ENCODE measurements at regions not wholly inside any gene's neighbourhood (a gene's known extent, or its start where the extent isn't known, plus 50 kb on each side); places are given as distances from the start of the nearest gene placed in this dataset.
"Not testable (repeated sequence)": the region's sequence is repeated elsewhere in the genome, so short reads cannot be mapped to it uniquely, and the experiment has no call there.

DNA sequence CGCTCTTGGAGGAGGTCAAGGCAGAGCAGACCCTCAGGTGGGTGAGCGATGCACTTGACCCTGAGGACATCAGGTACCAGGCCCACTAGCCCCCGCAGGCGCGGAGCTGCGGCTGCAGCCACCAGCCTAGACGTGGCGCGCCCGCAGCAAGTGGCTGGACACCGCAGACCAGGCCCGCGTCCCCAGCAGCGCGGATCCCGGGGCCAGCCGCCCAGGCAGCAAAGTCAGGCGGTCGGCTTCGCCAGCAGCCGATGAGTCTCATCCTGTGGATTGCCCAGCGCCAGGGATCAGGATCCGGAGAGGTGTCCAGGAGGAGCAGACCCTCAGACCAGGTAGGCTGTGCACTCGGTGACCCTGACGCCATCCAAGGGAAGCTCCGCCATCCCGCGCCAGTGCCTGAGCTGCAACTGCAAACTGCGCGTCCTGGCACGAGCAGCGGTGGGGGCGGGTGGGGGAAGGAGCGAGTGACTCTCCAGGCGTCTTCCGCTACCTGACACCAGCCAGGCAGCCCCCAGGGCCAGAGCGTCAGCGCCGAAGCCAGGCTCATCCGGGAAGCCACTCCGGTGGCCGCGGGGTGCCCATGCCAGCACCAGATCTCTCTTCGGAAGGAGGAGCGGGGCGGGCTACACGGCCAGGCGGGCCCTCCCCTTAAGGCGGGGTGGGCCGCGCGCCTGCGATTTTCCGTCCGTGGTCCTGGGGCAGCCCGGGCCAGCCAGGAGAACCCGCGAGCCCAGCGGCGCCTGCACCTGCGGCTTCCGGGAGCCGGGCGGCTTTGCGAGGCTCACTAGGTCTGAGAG, 92.6 kb upstream of the THOC3 start:
- FAIRE-seq, result not testable (repeated sequence)

DNA sequence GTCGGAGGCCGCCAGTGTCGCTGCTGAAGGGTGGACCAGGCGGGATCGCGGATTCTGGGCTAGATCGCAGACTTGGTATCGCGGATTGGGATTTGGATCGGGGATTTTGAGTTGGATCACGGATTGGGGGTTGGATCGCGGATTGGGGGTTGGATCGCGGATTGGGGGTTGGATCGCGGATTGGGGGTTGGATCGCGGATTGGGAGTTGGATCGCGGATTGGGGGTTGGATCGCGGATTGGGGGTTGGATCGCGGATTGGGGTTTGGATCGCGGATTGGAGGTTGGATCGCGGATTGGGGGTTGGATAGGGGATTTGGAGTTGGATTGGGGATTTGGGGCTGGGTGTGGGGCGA, 93.1 kb upstream of the THOC3 start:
- FAIRE-seq, result not testable (repeated sequence)

GRCh38 chr5:176061660-176062059, 93.5 kb upstream of the THOC3 start:
- not testable (repeated sequence) for FAIRE-seq

GRCh38 chr5:176066262-176066945, 98.3 kb upstream of the THOC3 start:
- FAIRE-seq, result peak; percentile 32

GRCh38 chr5:176067162-176067561, 99.0 kb upstream of the THOC3 start:
- not testable (repeated sequence) for FAIRE-seq

DNA sequence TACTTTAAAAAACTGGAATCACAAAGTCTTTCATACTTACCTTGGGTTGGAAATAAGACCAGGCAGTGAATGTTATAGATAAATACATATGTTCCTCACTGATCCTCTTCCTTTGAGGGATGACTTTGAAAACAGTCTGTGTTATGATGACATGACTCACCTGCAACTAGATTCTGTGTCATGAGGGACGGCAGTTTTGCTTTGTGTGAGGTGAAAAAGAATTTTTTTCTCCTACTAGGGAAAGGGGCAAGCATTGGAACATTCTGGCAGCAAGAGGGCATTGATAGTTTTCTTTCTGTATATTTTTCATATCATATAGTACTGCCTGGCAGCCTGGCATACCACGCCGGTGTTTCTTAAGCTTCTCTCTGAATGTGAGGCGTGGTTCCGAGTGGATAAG, 99.8 kb upstream of the THOC3 start:
- not testable (repeated sequence) for FAIRE-seq

- FAIRE-seq, result not testable (repeated sequence)
Measured at GRCh38 chr5:176073996-176074571, 106.0 kb upstream of the THOC3 start.

DNA sequence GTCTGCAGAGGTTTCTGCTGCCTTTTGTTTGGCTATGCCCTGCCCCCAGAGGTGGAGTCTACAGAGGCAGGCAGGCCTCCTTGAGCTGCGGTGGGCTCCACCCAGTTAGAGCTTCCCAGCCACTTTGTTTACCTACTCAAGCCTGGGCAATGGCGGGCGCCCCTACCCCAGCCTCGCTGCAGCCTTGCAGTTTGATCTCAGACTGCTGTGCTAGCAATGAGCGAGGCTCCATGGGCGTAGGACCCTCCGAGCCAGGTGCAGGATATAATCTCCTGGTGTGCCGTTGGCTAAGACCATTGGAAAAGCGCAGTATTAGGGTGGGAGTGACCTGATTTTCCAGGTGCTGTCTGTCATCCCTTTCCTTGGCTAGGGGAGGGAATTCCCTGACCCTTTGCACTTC, 115.6 kb upstream of the THOC3 start:
- not testable (repeated sequence) for FAIRE-seq

GRCh38 chr5:176103083-176103482, 135.0 kb upstream of the THOC3 start:
- FAIRE-seq, result not testable (repeated sequence)

GRCh38 chr5:176112888-176113287, 125.3 kb upstream of the SIMC1 start:
- FAIRE-seq, result not testable (repeated sequence)

- FAIRE-seq, result not testable (repeated sequence)
Measured at GRCh38 chr5:176113673-176114335, 124.4 kb upstream of the SIMC1 start.

GRCh38 chr5:176114825-176115224, 123.4 kb upstream of the SIMC1 start:
- not testable (repeated sequence) for FAIRE-seq

- FAIRE-seq, result not testable (repeated sequence)
Measured at GRCh38 chr5:176117699-176118238, 120.5 kb upstream of the SIMC1 start.

- not testable (repeated sequence) for FAIRE-seq
Measured at GRCh38 chr5:176122361-176122760, 115.9 kb upstream of the SIMC1 start.

DNA sequence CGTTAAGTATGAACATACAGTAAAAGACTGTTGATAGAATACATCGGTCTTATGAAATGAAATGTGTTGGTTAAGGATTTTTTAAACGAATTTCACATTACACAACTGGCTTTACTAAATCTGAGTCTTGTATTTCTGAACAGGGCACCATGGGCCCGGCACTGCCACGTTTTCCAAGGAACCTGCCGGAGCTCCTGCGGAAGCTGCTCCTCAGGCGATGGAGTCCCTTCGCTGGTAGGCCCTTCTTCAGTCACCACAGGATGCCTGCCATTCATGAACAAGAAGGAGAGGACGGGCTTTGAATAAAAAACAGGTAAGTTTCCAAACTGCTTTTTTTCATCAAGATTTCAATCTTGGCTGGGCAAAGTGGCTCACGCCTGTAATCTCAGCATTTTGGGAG, 114.1 kb upstream of the SIMC1 start:
- not testable (repeated sequence) for FAIRE-seq

GRCh38 chr5:176131771-176132170, 106.5 kb upstream of the SIMC1 start:
- FAIRE-seq, result no peak

DNA sequence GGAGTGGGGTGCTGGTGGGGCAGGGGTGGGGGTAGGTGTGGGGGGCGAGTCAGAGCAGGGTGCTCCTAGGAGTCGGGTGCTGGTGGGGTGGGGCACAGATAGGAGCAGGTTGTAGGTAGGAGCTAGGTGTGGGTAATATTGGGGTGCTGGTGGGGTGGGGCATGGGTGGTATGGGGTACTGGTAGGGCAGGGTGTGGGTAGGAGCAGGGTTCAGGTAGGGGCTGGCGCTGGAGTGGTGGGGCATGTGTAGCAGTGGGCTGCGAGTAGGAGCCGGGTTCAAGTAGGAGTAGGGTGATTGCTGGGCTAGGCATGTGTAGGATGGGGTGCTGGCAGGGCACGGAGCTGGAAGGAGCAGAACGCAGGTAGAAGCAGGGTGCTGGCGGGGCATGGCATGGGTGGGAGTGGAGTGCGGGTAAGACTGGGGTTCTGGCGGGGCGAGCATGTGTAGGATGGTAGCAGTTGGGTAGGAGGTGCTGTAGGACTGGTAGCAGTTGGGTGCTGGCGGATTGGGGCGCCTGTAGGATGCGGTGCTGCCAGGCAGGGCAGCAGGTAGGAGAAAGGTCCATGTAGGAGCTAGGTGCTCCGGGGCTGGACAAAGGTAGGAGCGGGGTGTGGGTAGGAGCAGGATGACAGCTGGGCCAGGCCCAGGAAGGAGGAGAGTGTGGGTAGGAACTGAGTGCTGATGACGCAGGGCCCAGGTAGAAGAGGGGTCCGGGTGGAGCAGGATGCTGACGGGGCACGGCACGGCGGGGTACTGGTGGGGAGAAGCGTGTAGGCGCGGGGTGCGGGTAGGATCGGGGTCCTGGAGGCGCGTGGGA, 105.5 kb upstream of the SIMC1 start:
- FAIRE-seq, result no peak

DNA sequence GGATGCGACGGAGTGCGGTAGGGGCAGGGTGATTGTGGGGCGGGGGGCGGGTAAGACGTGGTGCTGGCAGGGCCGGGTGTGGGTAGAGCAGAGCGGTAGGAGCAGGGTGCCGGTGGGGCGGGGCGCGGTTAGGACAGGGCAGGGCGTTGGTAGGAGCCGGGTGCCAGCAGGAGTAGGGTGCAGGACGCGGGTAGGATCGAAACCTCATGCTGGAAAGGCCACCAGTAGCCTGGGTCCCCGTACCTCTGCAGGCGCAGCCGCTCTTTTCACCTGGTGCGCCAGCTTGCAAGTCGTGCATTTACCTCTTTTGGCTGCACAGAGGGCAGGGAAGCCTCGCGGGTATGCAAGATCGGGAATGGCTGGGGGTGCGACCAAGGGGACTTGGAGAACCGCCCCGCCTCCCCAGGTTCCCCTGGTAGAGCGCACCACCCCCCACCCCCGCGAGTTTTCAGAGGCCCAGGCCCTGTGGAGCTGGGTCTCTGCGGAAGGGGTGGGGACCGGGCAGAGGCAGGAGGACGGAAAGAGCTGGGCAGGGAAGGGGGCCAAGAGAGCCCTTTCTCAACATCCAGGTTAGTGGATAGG, 104.8 kb upstream of the SIMC1 start:
- FAIRE-seq, result no peak

- no peak for FAIRE-seq
Measured at GRCh38 chr5:176133877-176134276, 104.3 kb upstream of the SIMC1 start.

- FAIRE-seq, result no peak
Measured at GRCh38 chr5:176134529-176135223, 103.5 kb upstream of the SIMC1 start.

DNA sequence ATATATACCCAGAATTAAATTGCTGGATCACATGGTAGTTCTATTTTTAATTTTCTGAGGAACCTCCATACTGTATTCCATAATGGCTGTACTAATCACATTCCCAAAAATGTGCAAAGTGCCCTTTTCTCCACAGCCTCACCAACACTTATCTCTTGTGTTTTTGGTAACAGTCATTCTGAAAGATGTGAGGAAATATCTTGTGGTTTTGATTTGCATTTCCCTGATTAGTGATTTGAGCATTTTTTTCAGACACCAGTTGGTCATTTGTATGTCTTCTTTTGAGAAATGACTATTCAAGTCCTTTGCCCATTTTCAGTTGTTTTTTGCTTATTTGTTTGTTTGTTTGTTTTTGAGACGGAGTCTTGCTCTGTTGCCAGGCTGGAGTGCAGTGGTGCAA, 98.1 kb upstream of the SIMC1 start:
- not testable (repeated sequence) for FAIRE-seq
